ENCODE measurements at regions not wholly inside any gene's neighbourhood (a gene's known extent, or its start where the extent isn't known, plus 50 kb on each side); places are given as distances from the start of the nearest gene placed in this dataset.
"Not testable (repeated sequence)": the region's sequence is repeated elsewhere in the genome, so short reads cannot be mapped to it uniquely, and the experiment has no call there.

DNA sequence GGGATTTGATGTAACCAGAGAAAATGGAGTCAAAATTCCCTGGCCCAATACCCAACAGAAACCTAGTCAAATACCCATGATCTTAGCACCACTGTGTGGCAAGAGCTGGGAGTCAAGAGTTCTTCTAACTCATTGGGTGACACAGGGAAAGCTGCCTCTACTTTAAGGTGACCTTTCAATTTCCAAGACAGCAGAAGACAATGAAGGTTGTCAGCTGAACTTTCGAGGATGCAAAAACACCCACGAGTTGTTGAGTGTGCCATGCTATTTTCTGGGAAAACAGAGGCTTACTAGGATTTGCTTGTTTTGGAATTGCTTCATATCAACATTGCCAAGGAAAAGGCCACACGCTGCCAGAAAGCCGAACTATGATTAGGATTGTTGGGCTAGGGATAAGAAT, 61.6 kb upstream of the CYRIA start:
- TF ChIP-seq, protein P1, sequence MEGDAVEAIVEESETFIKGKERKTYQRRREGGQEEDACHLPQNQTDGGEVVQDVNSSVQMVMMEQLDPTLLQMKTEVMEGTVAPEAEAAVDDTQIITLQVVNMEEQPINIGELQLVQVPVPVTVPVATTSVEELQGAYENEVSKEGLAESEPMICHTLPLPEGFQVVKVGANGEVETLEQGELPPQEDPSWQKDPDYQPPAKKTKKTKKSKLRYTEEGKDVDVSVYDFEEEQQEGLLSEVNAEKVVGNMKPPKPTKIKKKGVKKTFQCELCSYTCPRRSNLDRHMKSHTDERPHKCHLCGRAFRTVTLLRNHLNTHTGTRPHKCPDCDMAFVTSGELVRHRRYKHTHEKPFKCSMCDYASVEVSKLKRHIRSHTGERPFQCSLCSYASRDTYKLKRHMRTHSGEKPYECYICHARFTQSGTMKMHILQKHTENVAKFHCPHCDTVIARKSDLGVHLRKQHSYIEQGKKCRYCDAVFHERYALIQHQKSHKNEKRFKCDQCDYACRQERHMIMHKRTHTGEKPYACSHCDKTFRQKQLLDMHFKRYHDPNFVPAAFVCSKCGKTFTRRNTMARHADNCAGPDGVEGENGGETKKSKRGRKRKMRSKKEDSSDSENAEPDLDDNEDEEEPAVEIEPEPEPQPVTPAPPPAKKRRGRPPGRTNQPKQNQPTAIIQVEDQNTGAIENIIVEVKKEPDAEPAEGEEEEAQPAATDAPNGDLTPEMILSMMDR (IDR thresholded peaks at IDR 0.05; ENCODE audit: borderline replicate concordance, insufficient read depth, low read depth, low read length): no peak
- no peak overlapping the region for H3K4me3 ChIP-seq (ENCODE audit: low read depth, low read length)

DNA sequence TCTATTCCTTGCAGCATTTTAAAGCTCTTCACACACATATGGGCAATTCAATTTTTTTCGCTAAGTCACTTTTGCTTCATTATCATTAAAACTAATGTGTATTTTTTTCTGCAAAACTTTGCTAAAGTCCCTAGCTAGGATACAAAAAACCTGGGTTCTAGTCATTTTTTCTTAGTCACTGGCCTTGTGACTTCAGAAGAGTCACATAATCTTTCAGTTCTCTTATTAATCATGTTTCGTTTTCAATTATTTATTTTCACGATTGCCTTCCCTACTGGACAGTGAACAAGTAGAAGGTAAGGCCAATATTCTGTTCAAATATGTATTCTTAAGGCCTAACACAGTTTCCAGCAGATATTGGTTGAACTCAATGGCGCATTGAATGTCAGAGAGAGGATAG, 60.9 kb upstream of the CYRIA start:
- TF ChIP-seq, protein P1 (IDR thresholded peaks at IDR 0.05; ENCODE audit: borderline replicate concordance, insufficient read depth, low read depth, low read length): no peak
- no peak overlapping the region for H3K4me3 ChIP-seq (ENCODE audit: low read depth, low read length)

DNA sequence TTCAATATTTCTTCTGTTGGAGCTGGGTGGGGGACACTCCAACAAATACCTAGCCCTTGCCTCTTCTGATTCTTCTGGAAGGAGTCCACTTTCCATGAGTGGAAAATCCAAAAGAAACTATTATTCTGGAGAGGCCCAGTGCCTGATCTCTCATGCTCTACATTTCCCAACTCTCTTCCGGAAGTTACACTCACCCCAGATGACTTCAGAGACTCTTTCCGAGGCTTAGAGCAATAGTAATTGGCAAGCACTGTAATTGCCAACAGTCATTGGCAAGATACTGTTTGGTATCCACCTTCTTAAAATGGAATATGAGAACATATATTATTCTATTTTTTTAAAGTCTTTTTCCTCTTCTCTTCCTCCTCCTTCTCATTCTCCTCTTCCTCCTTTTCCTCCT, 60.5 kb upstream of the CYRIA start:
- no peak overlapping the region for H3K4me3 ChIP-seq (ENCODE audit: low read depth, low read length)
- TF ChIP-seq, protein P1 (IDR thresholded peaks at IDR 0.05; ENCODE audit: borderline replicate concordance, insufficient read depth, low read depth, low read length): no peak

DNA sequence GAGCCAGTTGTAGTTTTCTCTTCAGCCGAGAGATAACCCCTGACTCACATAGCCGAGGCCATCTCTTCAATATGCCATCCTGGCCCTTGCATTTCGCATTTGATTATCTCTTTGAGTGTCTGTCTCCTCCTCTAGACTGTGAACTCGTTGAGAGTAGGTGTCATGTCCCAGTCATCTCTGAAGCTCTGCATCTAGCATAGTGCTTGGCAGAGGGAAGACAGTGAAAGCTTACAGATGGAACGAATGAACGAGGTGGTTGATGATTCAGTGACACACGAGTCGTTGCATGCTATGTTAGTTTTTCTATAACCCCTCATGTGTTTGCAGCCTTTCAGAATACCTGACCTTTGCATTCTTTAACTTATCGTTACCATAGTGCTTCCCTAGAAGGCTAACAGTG, 59.9 kb upstream of the CYRIA start:
- H3K4me3 ChIP-seq (ENCODE audit: low read depth, low read length): no peak overlapping the region
- TF ChIP-seq, protein P1 (IDR thresholded peaks at IDR 0.05; ENCODE audit: borderline replicate concordance, insufficient read depth, low read depth, low read length): no peak

DNA sequence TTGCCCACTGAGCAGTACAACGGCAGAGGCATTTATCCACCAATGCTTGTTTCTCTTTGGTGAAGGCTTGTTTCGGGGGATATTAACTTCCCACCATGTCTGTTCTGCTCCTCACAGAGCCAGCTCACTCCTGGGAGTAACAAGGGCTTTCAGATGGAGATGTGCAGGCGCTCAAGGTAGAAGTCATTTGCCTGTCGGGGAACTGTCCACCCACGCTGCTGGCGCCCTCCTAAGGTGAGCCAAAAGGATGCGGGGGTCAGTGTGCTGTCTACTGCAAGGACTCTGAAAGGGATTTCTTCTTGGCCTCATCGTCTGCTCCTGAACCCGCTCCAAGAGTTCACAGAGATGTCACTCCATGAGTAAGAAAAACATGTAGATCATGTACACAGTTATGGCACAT, 57.0 kb upstream of the CYRIA start:
- no peak overlapping the region for H3K4me3 ChIP-seq (ENCODE audit: low read depth, low read length)
- TF ChIP-seq, protein P1 (IDR thresholded peaks at IDR 0.05; ENCODE audit: borderline replicate concordance, insufficient read depth, low read depth, low read length): no peak

DNA sequence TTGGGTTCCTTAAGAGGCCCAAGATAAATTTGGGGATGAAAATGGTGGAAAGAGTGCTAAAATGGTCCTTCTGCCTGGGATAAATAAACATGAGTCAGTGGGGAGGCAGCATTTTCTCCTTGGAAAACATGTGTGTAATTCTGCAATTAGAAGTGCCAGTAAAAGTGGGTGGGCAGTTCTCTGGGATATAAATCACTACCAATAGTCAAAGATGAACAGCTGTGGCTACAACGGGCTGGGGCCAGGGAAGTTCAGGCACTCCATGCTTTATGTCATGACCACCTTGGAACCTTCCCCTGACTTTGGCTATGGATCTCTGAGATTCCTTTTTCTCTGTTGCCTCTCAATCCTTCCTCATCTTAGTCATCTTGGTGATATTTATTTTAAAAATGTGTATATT, 56.5 kb upstream of the CYRIA start:
- H3K4me3 ChIP-seq (ENCODE audit: low read depth, low read length): no peak overlapping the region
- TF ChIP-seq, protein P1 (IDR thresholded peaks at IDR 0.05; ENCODE audit: borderline replicate concordance, insufficient read depth, low read depth, low read length): no peak

DNA sequence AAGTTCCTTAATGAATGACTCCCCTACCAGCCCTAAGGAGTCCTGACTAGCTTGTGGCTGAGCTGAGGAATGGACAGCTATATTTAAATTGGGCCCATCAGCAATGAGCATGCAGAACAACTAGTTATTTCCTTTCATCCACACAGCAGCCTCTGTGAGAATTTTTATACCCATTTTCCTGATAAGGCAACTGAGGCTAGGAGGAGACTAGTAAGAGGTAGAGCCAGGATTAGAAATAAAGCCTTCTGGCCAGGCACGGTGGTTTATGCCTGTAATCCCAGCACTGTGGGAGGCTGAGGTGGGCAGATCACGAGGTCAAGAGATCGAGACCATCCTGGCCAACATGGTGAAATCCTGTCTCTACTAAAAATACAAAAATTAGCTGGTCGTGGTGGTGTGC, 55.9 kb upstream of the CYRIA start:
- H3K4me3 ChIP-seq (ENCODE audit: low read depth, low read length): not testable (repeated sequence)

DNA sequence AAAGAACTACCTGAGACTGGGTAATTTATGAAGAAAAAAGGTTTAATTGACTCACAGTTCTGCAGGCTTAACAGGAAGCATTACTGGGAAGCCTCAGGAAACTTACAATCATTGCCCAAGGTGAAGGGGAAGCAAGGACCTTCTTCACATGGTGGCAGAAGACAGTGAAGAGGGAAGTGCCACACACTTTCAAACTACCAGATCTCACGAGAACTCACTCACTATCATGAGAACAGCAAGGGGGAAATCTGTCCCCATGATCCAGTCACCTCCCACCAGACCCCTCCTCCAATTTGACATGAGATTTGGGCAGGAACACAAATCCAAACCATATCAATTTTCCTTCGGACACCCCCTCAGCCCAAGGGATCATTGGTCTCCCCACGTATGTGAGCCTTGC, 55.1 kb upstream of the CYRIA start:
- not testable (repeated sequence) for H3K4me3 ChIP-seq (ENCODE audit: low read depth, low read length)
